WTC11 (cell line): ENCODE measurements at regions not wholly inside any gene's neighbourhood (a gene's known extent, or its start where the extent isn't known, plus 50 kb on each side); places are given as distances from the start of the nearest gene placed in this dataset.

Experiments
- ATAC-seq: fragments of 200-7000 bp; cut with Tn5 transposase; 2 replicates; pipeline ENCODE4 v1.10.0; 2021; ENCODE audit warnings: mild to moderate bottlenecking, moderate library complexity
- CTCF ChIA-PET: fragments of 300-600 bp; sonication (Branson Sonifier 250); formaldehyde crosslinking; loops from one replicate; lab custom pipeline; 2021; ENCODE audit warnings: antibody characterized with exemption; lab: Charles Lee
- POLR2A ChIA-PET: fragments of 350-600 bp; sonication (Branson Sonifier 250); formaldehyde crosslinking; loops from one replicate; lab custom pipeline; 2021; ENCODE audit warnings: antibody characterized with exemption; lab: Charles Lee
- DNase-seq: peaks from one replicate; pipeline ENCODE4 v3.0.0; 2021; ENCODE audit warnings: low spot score
- H3K27ac Mint-ChIP-seq: 2 replicates; pipeline ENCODE4 v1.8.0; 2021; ENCODE audit warnings: mixed read lengths
- H3K27me3 Mint-ChIP-seq: 2 replicates; pipeline ENCODE4 v1.8.0; 2021; ENCODE audit warnings: low read depth, mild to moderate bottlenecking, moderate library complexity, mixed read lengths
- H3K36me3 Mint-ChIP-seq: 2 replicates; pipeline ENCODE4 v1.8.0; 2021; ENCODE audit warnings: mixed read lengths
- H3K4me1 Mint-ChIP-seq: 2 replicates; pipeline ENCODE4 v1.8.0; 2022; ENCODE audit warnings: mixed read lengths
- H3K4me3 Mint-ChIP-seq: 2 replicates; pipeline ENCODE4 v1.8.0; 2021; ENCODE audit warnings: mild to moderate bottlenecking, moderate library complexity, mixed read lengths
- H3K9me3 Mint-ChIP-seq: 2 replicates; pipeline ENCODE4 v1.8.0; 2021; ENCODE audit warnings: mixed read lengths
- CREB1 ChIP-seq: sonication (generic); formaldehyde crosslinking; IDR thresholded peaks from 2 replicates; pipeline ENCODE4 v1.8.0; 2023; ENCODE audit warnings: mild to moderate bottlenecking, missing genetic modification reagents
- CTCF ChIP-seq: fragments of 200-600 bp; IDR thresholded peaks from 2 replicates; pipeline ENCODE4 v1.8.0; 2022; ENCODE audit warnings: antibody characterized with exemption
- ELF4 ChIP-seq: sonication (generic); formaldehyde crosslinking; IDR thresholded peaks from 2 replicates; pipeline ENCODE4 v1.8.1; 2022; ENCODE audit warnings: low read depth, mild to moderate bottlenecking, moderate library complexity, missing genetic modification reagents
- EMX1 ChIP-seq: fragments of 250-450 bp; sonication (Bioruptor Pico); IDR thresholded peaks from 2 replicates; pipeline ENCODE4 v1.8.0; 2021; ENCODE audit warnings: mild to moderate bottlenecking
- FOXP1 ChIP-seq: sonication (generic); formaldehyde crosslinking; IDR thresholded peaks from 2 replicates; pipeline ENCODE4 v1.8.0; 2022; ENCODE audit warnings: missing genetic modification reagents, mild to moderate bottlenecking, moderate library complexity, borderline replicate concordance
- GABPB1 ChIP-seq: sonication (generic); formaldehyde crosslinking; IDR thresholded peaks from 2 replicates; pipeline ENCODE4 v1.8.1; 2023; ENCODE audit warnings: mild to moderate bottlenecking, missing genetic modification reagents
- SMAD4 ChIP-seq: sonication (generic); formaldehyde crosslinking; IDR thresholded peaks from 2 replicates; pipeline ENCODE4 v1.8.0; 2022; ENCODE audit warnings: mild to moderate bottlenecking, missing genetic modification reagents
- TCF7 ChIP-seq: sonication (generic); formaldehyde crosslinking; IDR thresholded peaks from 2 replicates; pipeline ENCODE4 v1.8.0; 2022; ENCODE audit warnings: mild to moderate bottlenecking, low read depth, missing genetic modification reagents, moderate library complexity
- TEAD4 ChIP-seq: sonication (generic); formaldehyde crosslinking; IDR thresholded peaks from 2 replicates; pipeline ENCODE4 v1.8.0; 2022; ENCODE audit warnings: mild to moderate bottlenecking, missing genetic modification reagents
- USF1 ChIP-seq: sonication (generic); formaldehyde crosslinking; IDR thresholded peaks from 2 replicates; pipeline ENCODE4 v1.8.0; 2022; ENCODE audit warnings: mild to moderate bottlenecking, missing genetic modification reagents
- TF ChIP-seq, protein P1 (sequence below): sonication (generic); formaldehyde crosslinking; IDR thresholded peaks from 2 replicates; pipeline ENCODE4 v1.8.0; 2022; ENCODE audit warnings: mild to moderate bottlenecking, missing genetic modification reagents
- TF ChIP-seq, protein P2 (sequence below): sonication (generic); formaldehyde crosslinking; IDR thresholded peaks from 2 replicates; pipeline ENCODE4 v1.8.0; 2023; ENCODE audit warnings: missing genetic modification reagents, mild to moderate bottlenecking, borderline replicate concordance
- TF ChIP-seq, protein P3 (sequence below): sonication (generic); formaldehyde crosslinking; IDR thresholded peaks from 2 replicates; pipeline ENCODE4 v1.8.0; 2022; ENCODE audit warnings: missing genetic modification reagents
- TF ChIP-seq, protein P4 (sequence below): sonication (generic); formaldehyde crosslinking; conservative IDR thresholded peaks from 2 replicates; pipeline ENCODE4 v1.8.1; 2023; ENCODE audit warnings: mild to moderate bottlenecking, low read depth, missing genetic modification reagents, moderate library complexity

DNA sequence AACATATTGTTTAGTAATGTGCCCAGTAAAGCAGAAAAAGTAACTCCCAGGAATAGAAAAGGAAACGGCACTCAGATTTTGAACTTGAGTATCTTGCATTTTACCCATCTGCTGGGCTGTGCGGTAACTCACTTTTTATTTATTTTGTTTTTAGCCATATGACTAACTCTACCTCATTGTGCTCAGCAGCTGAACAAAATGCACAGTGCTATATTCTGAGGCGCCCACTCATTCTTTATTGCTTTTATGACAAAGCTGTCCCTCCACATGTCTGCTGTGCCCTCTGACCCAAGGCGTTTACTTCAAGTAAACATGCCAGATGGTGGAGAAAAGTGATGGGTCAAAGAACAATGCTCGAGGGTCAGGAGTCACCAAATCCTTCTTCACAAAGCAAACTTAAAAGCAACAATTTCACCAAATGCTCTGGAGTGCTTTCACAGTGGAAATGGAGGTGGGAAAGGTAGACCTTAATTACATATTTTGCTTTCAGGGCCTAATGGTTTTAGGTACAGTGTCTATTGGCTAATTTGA lies 215.2 kb upstream of the ELAVL2 start:
- POLR2A ChIA-PET = no interaction called here
- H3K9me3 Mint-ChIP-seq = peaks cover 5% of the 10 kb centered on the region
- DNase-seq = no peak
- TF ChIP-seq, protein P1, sequence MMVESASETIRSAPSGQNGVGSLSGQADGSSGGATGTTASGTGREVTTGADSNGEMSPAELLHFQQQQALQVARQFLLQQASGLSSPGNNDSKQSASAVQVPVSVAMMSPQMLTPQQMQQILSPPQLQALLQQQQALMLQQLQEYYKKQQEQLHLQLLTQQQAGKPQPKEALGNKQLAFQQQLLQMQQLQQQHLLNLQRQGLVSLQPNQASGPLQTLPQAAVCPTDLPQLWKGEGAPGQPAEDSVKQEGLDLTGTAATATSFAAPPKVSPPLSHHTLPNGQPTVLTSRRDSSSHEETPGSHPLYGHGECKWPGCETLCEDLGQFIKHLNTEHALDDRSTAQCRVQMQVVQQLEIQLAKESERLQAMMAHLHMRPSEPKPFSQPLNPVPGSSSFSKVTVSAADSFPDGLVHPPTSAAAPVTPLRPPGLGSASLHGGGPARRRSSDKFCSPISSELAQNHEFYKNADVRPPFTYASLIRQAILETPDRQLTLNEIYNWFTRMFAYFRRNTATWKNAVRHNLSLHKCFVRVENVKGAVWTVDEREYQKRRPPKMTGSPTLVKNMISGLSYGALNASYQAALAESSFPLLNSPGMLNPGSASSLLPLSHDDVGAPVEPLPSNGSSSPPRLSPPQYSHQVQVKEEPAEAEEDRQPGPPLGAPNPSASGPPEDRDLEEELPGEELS = no peak
- TF ChIP-seq EMX1 (CRISPR knock-in tag) (no peak), FOXP1 (CRISPR knock-in tag) (no peak)
- TF ChIP-seq, protein P2, sequence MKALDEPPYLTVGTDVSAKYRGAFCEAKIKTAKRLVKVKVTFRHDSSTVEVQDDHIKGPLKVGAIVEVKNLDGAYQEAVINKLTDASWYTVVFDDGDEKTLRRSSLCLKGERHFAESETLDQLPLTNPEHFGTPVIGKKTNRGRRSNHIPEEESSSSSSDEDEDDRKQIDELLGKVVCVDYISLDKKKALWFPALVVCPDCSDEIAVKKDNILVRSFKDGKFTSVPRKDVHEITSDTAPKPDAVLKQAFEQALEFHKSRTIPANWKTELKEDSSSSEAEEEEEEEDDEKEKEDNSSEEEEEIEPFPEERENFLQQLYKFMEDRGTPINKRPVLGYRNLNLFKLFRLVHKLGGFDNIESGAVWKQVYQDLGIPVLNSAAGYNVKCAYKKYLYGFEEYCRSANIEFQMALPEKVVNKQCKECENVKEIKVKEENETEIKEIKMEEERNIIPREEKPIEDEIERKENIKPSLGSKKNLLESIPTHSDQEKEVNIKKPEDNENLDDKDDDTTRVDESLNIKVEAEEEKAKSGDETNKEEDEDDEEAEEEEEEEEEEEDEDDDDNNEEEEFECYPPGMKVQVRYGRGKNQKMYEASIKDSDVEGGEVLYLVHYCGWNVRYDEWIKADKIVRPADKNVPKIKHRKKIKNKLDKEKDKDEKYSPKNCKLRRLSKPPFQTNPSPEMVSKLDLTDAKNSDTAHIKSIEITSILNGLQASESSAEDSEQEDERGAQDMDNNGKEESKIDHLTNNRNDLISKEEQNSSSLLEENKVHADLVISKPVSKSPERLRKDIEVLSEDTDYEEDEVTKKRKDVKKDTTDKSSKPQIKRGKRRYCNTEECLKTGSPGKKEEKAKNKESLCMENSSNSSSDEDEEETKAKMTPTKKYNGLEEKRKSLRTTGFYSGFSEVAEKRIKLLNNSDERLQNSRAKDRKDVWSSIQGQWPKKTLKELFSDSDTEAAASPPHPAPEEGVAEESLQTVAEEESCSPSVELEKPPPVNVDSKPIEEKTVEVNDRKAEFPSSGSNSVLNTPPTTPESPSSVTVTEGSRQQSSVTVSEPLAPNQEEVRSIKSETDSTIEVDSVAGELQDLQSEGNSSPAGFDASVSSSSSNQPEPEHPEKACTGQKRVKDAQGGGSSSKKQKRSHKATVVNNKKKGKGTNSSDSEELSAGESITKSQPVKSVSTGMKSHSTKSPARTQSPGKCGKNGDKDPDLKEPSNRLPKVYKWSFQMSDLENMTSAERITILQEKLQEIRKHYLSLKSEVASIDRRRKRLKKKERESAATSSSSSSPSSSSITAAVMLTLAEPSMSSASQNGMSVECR (CRISPR knock-in tag) = no peak
- CTCF ChIA-PET = no interaction called here
- no peak for ATAC-seq
- H3K36me3 Mint-ChIP-seq = no peaks in the 10 kb centered on the region
- H3K4me3 Mint-ChIP-seq = no peak overlapping the region
- no peaks in the 10 kb centered on the region for H3K27me3 Mint-ChIP-seq
- peaks cover 41% of the 10 kb centered on the region for H3K4me1 Mint-ChIP-seq
- H3K27ac Mint-ChIP-seq = no peak overlapping the region

DNA sequence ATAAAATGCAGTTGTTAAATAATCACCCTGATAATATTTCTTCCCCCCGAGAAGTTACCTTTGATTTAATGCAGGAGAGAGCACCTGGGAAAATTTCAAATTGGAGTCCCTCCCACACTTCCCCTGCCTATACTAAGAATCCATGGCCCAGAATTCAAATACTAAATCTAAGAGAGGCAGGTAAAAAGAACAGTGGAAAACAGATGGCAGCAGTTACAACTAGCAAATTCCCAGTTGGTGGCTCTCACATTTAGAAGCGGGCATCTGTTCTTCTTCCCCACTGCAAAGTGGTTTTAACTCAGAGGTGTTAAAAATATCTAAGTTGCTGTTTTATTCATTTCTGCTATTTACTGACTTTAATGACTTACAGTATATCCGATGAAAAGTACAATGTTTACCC lies 210.4 kb upstream of the ELAVL2 start:
- Mint-ChIP-seq H3K36me3 (no peaks in the 10 kb centered on the region), H3K9me3 (no peaks in the 10 kb centered on the region), H3K4me1 (peaks cover 74% of the 10 kb centered on the region), H3K4me3 (no peak overlapping the region), H3K27ac (peak overlapping the region; percentile 59), H3K27me3 (no peaks in the 10 kb centered on the region)
- ChIA-PET CTCF (no interaction called here), POLR2A (no interaction called here)
- DNase-seq = no peak
- TF ChIP-seq CTCF (no peak), GABPB1 (no peak), ELF4 (no peak), SMAD4 (CRISPR knock-in tag) (no peak), USF1 (CRISPR knock-in tag) (no peak), CREB1 (no peak), TCF7 (CRISPR knock-in tag) (no peak), TEAD4 (CRISPR knock-in tag) (no peak)
- TF ChIP-seq, protein P3, sequence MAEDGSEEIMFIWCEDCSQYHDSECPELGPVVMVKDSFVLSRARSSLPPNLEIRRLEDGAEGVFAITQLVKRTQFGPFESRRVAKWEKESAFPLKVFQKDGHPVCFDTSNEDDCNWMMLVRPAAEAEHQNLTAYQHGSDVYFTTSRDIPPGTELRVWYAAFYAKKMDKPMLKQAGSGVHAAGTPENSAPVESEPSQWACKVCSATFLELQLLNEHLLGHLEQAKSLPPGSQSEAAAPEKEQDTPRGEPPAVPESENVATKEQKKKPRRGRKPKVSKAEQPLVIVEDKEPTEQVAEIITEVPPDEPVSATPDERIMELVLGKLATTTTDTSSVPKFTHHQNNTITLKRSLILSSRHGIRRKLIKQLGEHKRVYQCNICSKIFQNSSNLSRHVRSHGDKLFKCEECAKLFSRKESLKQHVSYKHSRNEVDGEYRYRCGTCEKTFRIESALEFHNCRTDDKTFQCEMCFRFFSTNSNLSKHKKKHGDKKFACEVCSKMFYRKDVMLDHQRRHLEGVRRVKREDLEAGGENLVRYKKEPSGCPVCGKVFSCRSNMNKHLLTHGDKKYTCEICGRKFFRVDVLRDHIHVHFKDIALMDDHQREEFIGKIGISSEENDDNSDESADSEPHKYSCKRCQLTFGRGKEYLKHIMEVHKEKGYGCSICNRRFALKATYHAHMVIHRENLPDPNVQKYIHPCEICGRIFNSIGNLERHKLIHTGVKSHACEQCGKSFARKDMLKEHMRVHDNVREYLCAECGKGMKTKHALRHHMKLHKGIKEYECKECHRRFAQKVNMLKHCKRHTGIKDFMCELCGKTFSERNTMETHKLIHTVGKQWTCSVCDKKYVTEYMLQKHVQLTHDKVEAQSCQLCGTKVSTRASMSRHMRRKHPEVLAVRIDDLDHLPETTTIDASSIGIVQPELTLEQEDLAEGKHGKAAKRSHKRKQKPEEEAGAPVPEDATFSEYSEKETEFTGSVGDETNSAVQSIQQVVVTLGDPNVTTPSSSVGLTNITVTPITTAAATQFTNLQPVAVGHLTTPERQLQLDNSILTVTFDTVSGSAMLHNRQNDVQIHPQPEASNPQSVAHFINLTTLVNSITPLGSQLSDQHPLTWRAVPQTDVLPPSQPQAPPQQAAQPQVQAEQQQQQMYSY (CRISPR knock-in tag) = no peak
- TF ChIP-seq, protein P4, sequence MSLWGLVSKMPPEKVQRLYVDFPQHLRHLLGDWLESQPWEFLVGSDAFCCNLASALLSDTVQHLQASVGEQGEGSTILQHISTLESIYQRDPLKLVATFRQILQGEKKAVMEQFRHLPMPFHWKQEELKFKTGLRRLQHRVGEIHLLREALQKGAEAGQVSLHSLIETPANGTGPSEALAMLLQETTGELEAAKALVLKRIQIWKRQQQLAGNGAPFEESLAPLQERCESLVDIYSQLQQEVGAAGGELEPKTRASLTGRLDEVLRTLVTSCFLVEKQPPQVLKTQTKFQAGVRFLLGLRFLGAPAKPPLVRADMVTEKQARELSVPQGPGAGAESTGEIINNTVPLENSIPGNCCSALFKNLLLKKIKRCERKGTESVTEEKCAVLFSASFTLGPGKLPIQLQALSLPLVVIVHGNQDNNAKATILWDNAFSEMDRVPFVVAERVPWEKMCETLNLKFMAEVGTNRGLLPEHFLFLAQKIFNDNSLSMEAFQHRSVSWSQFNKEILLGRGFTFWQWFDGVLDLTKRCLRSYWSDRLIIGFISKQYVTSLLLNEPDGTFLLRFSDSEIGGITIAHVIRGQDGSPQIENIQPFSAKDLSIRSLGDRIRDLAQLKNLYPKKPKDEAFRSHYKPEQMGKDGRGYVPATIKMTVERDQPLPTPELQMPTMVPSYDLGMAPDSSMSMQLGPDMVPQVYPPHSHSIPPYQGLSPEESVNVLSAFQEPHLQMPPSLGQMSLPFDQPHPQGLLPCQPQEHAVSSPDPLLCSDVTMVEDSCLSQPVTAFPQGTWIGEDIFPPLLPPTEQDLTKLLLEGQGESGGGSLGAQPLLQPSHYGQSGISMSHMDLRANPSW (CRISPR knock-in tag) = no peak
- peak; percentile 69 for ATAC-seq
